ENCODE measurements at regions not wholly inside any gene's neighbourhood (a gene's known extent, or its start where the extent isn't known, plus 50 kb on each side); places are given as distances from the start of the nearest gene placed in this dataset.

- no peak for DNase-seq (ENCODE audit: low read depth)
These were observed 54.5 kb upstream of the PLXNA2 start for GRCh38 chr1:208298593-208299269.

- DNase-seq (ENCODE audit: low read depth): no peak
These were observed 56.0 kb upstream of the PLXNA2 start for GRCh38 chr1:208300084-208300770.

GRCh38 chr1:208302699-208303238 is 58.6 kb upstream of the PLXNA2 start:
- DNase-seq (ENCODE audit: low read depth): no peak

GRCh38 chr1:208303743-208304712 is 59.8 kb upstream of the PLXNA2 start:
- no peak for DNase-seq (ENCODE audit: low read depth)

GRCh38 chr1:208308221-208308620 is 64.0 kb upstream of the PLXNA2 start:
- no peak for DNase-seq (ENCODE audit: low read depth)

- DNase-seq (ENCODE audit: low read depth): no peak
These were observed 65.6 kb upstream of the PLXNA2 start for GRCh38 chr1:208309771-208310170.

GRCh38 chr1:208312706-208313105 is 68.5 kb upstream of the PLXNA2 start:
- no peak for DNase-seq (ENCODE audit: low read depth)

GRCh38 chr1:208314431-208314830 is 70.2 kb upstream of the PLXNA2 start:
- DNase-seq (ENCODE audit: low read depth): no peak

GRCh38 chr1:208318150-208318734 is 74.1 kb upstream of the PLXNA2 start:
- no peak for DNase-seq (ENCODE audit: low read depth)

GRCh38 chr1:208324005-208324404 is 79.8 kb upstream of the PLXNA2 start:
- DNase-seq (ENCODE audit: low read depth): no peak

GRCh38 chr1:208326033-208326432 is 81.8 kb upstream of the PLXNA2 start:
- no peak for DNase-seq (ENCODE audit: low read depth)

- no peak for DNase-seq (ENCODE audit: low read depth)
These were observed 85.1 kb upstream of the PLXNA2 start for GRCh38 chr1:208329300-208329699.

- no peak for DNase-seq (ENCODE audit: low read depth)
These were observed 88.0 kb upstream of the PLXNA2 start for GRCh38 chr1:208332036-208332773.

GRCh38 chr1:208332774-208333126 is 88.6 kb upstream of the PLXNA2 start:
- DNase-seq (ENCODE audit: low read depth): no peak

GRCh38 chr1:208333676-208334075 is 89.5 kb upstream of the PLXNA2 start:
- DNase-seq (ENCODE audit: low read depth): no peak

GRCh38 chr1:208335371-208336136 is 91.4 kb upstream of the PLXNA2 start:
- DNase-seq (ENCODE audit: low read depth): no peak

- no peak for DNase-seq (ENCODE audit: low read depth)
These were observed 91.9 kb upstream of the PLXNA2 start for GRCh38 chr1:208336137-208336518.

- no peak for DNase-seq (ENCODE audit: low read depth)
These were observed 95.7 kb upstream of the PLXNA2 start for GRCh38 chr1:208339911-208340310.

GRCh38 chr1:208343226-208343625 is 99.0 kb upstream of the PLXNA2 start:
- no peak for DNase-seq (ENCODE audit: low read depth)

GRCh38 chr1:208344202-208344857 is 100.1 kb upstream of the PLXNA2 start:
- DNase-seq (ENCODE audit: low read depth): no peak
